ENCODE measurements at regions not wholly inside any gene's neighbourhood (a gene's known extent, or its start where the extent isn't known, plus 50 kb on each side); places are given as distances from the start of the nearest gene placed in this dataset.

DNA sequence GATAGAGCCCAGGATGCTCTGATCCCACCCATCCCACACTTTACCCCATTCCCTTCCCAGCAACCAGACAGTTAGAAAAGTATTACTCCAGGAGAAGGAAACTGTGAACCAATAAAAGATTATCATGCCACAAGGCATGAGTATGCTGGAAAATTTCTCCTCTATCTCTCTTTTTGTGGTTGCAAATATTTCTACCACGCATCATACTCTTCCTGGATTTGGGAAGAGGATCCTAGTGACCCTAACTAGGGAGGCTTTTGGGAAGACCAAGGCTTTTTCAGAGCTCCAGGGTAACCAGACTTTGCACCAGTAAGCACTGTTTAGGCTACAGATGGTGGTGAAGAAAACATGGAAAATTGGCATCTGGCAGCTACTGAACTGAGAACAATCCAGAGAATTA is 257.6 kb upstream of the CLNK start:
- TF ChIP-seq ZNF274 (IDR thresholded peaks at IDR 0.05; ENCODE audit: low read depth, low read length), result no peak
- TF ChIP-seq YY1 (IDR thresholded peaks at IDR 0.05; ENCODE audit: insufficient read depth, insufficient read length), result no peak

Measured in NT2/D1 (cell line).